ENCODE measurements at regions not wholly inside any gene's neighbourhood (a gene's known extent, or its start where the extent isn't known, plus 50 kb on each side); places are given as distances from the start of the nearest gene placed in this dataset.

DNA sequence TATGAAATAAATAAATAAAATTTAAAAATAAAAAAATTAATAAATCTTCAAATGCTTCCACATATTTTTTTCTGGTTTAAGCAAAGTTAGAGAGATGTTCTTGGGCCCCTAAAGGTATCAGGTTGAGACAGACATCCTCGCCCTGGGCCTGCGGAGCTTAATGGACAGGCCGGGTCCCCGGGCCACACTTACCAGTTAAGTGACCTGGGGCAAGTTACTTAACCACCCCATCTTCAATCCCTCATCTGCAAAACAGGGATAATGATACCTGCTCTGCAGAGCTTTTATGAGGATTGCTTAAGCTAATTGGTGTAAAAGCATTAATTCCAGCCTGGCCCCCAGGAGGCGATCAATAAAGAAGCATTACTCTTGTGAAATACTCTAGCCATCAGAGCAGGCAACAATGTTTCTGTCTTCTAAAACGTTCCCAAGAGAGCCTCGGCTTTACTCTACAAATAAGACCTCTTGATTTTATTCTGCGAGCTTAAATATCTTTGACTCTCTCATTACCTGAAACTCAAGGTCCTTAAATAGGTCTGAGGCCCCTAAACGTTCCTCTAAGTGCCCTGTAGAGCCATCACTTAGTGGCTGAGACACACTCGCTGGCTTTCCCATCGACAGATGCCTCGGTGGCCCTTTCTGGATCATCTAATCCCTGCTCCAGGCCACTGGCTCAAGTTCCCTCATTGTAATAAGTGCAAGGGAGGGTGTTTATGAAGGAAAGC is 81.1 kb upstream of the DIO3 start:
- DNase-seq (ENCODE audit: extremely low read depth, low read depth) = no peak
- H3K4me3 ChIP-seq (replicated peaks; ENCODE audit: low read depth, low read length) = no peak overlapping the region
- TF ChIP-seq, protein P1, sequence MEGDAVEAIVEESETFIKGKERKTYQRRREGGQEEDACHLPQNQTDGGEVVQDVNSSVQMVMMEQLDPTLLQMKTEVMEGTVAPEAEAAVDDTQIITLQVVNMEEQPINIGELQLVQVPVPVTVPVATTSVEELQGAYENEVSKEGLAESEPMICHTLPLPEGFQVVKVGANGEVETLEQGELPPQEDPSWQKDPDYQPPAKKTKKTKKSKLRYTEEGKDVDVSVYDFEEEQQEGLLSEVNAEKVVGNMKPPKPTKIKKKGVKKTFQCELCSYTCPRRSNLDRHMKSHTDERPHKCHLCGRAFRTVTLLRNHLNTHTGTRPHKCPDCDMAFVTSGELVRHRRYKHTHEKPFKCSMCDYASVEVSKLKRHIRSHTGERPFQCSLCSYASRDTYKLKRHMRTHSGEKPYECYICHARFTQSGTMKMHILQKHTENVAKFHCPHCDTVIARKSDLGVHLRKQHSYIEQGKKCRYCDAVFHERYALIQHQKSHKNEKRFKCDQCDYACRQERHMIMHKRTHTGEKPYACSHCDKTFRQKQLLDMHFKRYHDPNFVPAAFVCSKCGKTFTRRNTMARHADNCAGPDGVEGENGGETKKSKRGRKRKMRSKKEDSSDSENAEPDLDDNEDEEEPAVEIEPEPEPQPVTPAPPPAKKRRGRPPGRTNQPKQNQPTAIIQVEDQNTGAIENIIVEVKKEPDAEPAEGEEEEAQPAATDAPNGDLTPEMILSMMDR (IDR thresholded peaks at IDR 0.05; ENCODE audit: low read depth, low read length, missing control alignments) = no peak

DNA sequence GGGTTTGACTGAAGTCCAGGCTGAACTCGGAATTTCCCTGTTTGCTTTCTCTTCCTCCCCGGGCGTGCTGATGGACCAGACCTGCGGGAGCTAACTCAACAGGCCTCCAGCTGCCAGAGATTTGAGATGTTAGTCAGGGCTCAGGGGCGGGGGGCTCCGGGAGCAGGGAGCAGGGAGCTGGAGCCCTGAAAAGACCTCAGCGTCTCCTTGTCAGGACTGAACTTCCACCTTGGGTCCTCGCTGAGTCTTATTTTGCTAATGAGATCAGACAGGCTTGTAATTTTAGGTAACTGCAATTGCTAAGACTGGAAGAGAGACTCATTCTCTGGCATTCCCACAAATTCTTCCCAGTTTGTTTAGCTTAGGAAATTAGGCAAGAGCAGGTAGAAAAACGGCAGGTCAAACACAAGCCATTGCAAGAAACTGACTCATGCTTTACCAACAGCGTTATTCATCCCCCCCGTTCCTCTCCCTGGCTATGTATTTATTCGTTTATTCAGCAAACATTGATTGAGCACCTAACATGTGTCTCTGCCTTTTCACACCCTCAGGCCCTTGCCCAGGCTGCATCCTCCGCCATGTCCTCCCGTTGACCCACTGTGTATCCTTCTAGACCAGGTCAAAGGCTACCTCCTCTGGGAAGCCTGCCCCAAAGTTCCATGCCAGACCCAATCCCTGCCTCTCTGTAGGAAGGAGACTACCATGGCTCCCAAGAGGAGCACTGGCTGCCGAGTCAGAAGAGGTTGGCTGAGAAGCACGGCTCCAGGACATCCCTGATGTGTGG is 80.4 kb upstream of the DIO3 start:
- TF ChIP-seq, protein P1 (IDR thresholded peaks at IDR 0.05; ENCODE audit: low read depth, low read length, missing control alignments) = no peak
- no peak overlapping the region for H3K4me3 ChIP-seq (replicated peaks; ENCODE audit: low read depth, low read length)
- no peak for DNase-seq (ENCODE audit: extremely low read depth, low read depth)

DNA sequence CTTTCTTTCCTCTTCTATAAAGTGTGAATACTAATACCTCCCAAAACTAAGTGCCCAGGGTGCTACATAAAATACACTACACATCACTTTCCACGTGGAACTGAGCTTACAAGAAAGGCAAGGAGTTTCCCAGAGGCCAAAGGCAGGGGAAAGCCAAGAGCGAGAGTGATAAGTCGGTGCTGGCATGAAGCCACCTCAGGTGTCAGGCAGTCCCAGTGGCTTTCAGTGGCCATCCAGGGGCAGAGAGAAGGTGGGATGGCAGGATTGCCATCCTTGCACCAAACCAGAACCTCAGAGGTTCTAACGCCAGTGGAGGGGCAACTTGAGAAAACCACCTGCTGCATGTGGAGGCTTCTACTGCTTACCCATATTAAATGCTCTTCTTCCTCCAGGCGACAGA is 79.7 kb upstream of the DIO3 start:
- TF ChIP-seq, protein P1 (IDR thresholded peaks at IDR 0.05; ENCODE audit: low read depth, low read length, missing control alignments) = no peak
- no peak overlapping the region for H3K4me3 ChIP-seq (replicated peaks; ENCODE audit: low read depth, low read length)
- DNase-seq (ENCODE audit: extremely low read depth, low read depth) = no peak

DNA sequence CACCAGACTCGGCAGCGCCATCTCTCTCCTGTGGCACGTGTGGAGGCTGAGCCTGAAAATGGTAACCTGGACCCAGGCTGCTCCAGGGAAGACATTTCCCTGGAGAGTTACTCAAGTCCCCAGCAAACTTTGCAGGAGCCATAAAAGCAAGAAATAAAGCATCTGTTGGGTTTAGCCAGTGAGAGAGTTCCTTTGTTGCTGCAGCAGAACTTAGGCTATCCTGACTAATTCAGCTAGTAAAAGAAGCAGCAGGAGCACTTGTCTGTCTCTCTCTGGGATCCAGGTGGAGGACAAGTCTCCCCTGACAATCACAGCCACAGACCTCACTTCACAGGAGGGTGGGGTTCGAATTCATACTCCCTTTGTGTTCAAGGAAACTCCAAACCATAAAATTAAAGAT is 79.2 kb upstream of the DIO3 start:
- DNase-seq (ENCODE audit: extremely low read depth, low read depth) = no peak
- H3K4me3 ChIP-seq (replicated peaks; ENCODE audit: low read depth, low read length) = no peak overlapping the region
- TF ChIP-seq, protein P1 (IDR thresholded peaks at IDR 0.05; ENCODE audit: low read depth, low read length, missing control alignments) = no peak

DNA sequence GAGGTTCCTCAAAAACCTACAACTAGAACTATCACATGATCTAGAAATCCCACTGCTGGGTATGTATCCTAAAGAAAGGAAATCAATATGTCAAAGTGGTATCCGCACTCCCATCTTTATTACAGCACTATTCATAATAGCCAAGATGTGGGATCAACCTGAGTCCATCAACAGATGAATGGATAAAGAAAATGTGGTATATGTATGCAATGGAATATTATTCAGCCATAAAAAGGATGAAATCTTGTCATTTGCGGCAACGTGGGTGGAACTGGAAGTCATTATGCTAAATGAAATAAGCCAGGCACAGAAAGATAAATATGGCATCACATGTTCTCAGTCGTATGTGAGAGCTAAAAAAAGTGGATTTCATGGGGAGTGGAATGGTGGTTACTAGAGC is 77.5 kb upstream of the DIO3 start:
- no peak for DNase-seq (ENCODE audit: extremely low read depth, low read depth)
- TF ChIP-seq, protein P1 (IDR thresholded peaks at IDR 0.05; ENCODE audit: low read depth, low read length, missing control alignments) = no peak
- H3K4me3 ChIP-seq (replicated peaks; ENCODE audit: low read depth, low read length) = no peak overlapping the region

DNA sequence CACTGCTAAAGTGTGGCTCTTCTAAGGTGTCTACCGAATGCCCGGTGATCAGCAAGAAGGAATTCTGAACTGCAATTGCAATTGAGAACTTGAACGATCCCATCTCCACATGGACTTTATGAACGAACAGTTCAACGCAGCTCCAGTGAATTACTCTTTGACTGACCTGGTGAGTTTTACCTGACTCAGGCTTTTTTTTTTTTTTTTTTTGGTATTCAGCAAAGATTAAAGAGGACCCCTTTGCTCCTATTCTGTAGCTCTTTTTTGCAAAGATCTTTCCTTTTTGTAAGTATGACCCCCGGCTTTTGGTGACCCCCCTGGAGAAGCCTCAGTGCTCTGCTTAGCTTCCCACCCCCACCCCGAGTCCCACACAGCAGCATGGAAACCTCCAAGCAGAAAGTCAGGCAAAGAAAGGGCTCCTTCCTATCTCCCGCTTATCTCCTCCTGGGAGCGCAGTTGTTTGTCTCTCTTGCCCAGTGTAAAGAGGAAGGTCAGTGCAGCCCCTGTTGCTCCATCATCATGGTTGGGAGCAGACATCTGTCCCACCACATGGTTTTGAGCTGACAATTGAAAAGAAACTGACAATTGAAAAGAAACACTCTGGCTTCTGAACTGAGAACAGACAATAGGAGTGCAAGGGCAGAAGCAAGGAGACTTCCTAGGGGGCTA is 72.1 kb upstream of the DIO3 start:
- no peak for DNase-seq (ENCODE audit: extremely low read depth, low read depth)
- TF ChIP-seq, protein P1 (IDR thresholded peaks at IDR 0.05; ENCODE audit: low read depth, low read length, missing control alignments) = no peak
- no peak overlapping the region for H3K4me3 ChIP-seq (replicated peaks; ENCODE audit: low read depth, low read length)

Measured in HFF-Myc (cell line).